HepG2 (cell line): ENCODE measurements at regions not wholly inside any gene's neighbourhood (a gene's known extent, or its start where the extent isn't known, plus 50 kb on each side); places are given as distances from the start of the nearest gene placed in this dataset.

Experiments
- ATAC-seq: fragments of 200-7000 bp; cut with Tn5 transposase; 3 replicates; pipeline ENCODE4 v1.9.1; 2020; ENCODE audit warnings: mild to moderate bottlenecking, moderate library complexity
- BruUV-seq: library from RNA; stranded (reverse); fragments of 400-500 nt; replicated peaks from 2 replicates; lab custom pipeline; 2021; lab: Mats Ljungman, UMichigan
- CTCF ChIA-PET: fragments of 300-600 bp; formaldehyde crosslinking; extraction: SDS; loops from one replicate; lab custom pipeline; 2021; ENCODE audit warnings: low total read pairs, inconsistent platforms, low intra/inter-chr PET ratio; lab: Yijun Ruan, JAX
- POLR2A ChIA-PET: fragments of 350-600 bp; sonication (Branson Sonifier 250); formaldehyde crosslinking; loops from one replicate; lab custom pipeline; 2020; ENCODE audit warnings: antibody characterized with exemption, inconsistent platforms; lab: Yijun Ruan, JAX
- DNase-seq: peaks from one replicate; pipeline ENCODE4 v3.0.0-alpha.2; 2015; ENCODE audit warnings: low spot score
- FAIRE-seq: peaks from 3 replicates; lab custom pipeline; 2011; peaks lifted over from hg19 to GRCh38; lab: Jason Lieb, UNC
- H2AFZ ChIP-seq: one replicate; pipeline ENCODE4 v1.6.1; 2011; ENCODE audit warnings: low read length, inconsistent platforms
- H3K27ac ChIP-seq: fragments of 300-600 bp; 3 replicates; pipeline ENCODE4 v1.8.0; 2011; ENCODE audit warnings: mixed run types, mild to moderate bottlenecking, mixed read lengths, low read length, inconsistent platforms; ENCODE audit not compliant: insufficient read depth; ENCODE audit errors: extremely low read length
- H3K27me3 ChIP-seq, 2 experiments: fragments of 200-600 bp in 1 of 2; 2 replicates in 1 of 2; 3 replicates in 1 of 2; pipeline versions ENCODE4 v1.6.0 to v1.8.0; 2011; ENCODE audit warnings: low read length in 2 of 2, mild to moderate bottlenecking in 2 of 2, moderate library complexity in 2 of 2, inconsistent platforms in 1 of 2; ENCODE audit not compliant: insufficient read depth in 2 of 2, control insufficient read depth in 1 of 2
- H3K36me3 ChIP-seq, 2 experiments: fragments of 200-600 bp in 1 of 2; replicated peaks in 1 of 2; 2 replicates in 1 of 2; 3 replicates in 1 of 2; pipeline versions ENCODE4 v1.5.1 to v1.8.0; 2011; ENCODE audit warnings: low read length in 2 of 2, inconsistent platforms in 1 of 2; ENCODE audit not compliant: insufficient read depth in 2 of 2, control insufficient read depth in 1 of 2
- H3K4me1 ChIP-seq: 2 replicates; pipeline ENCODE4 v1.5.1; 2012; ENCODE audit warnings: low read length, inconsistent platforms; ENCODE audit not compliant: insufficient read depth
- H3K4me2 ChIP-seq: 2 replicates; pipeline ENCODE4 v1.6.0; 2011; ENCODE audit warnings: low read depth, low read length, inconsistent platforms
- H3K4me3 ChIP-seq, 3 experiments: fragments of 200-600 bp in 1 of 3; sonication (generic), shearing (Covaris generic) in 1 of 3; replicated peaks in 1 of 3; 2 replicates each; pipeline ENCODE4 v1.5.1; 2011 to 2016; ENCODE audit warnings: low read length in 3 of 3, inconsistent platforms in 2 of 3, low read depth in 2 of 3, mild to moderate bottlenecking in 2 of 3, control low read depth in 1 of 3, mixed read lengths in 1 of 3; ENCODE audit not compliant: insufficient read depth in 1 of 3
- H3K79me2 ChIP-seq: one replicate; pipeline ENCODE4 v1.6.1; 2011; ENCODE audit warnings: low read length, inconsistent platforms; ENCODE audit not compliant: insufficient read depth
- H3K9ac ChIP-seq: 2 replicates; pipeline ENCODE4 v1.6.0; 2011; ENCODE audit warnings: mild to moderate bottlenecking, low read depth, low read length, inconsistent platforms; ENCODE audit not compliant: insufficient read depth
- H3K9me3 ChIP-seq: 2 replicates; pipeline ENCODE4 v1.5.1; 2012; ENCODE audit warnings: mild to moderate bottlenecking, low read length
- H4K20me1 ChIP-seq: 2 replicates; pipeline ENCODE4 v1.6.0; 2011; ENCODE audit warnings: inconsistent platforms, mild to moderate bottlenecking, low read length, moderate library complexity; ENCODE audit not compliant: insufficient read depth
- CHCHD3 ChIP-seq: sonication (generic); formaldehyde crosslinking; IDR thresholded peaks from 2 replicates; pipeline ENCODE4 v1.8.0; 2022; ENCODE audit warnings: mild to moderate bottlenecking, missing genetic modification reagents, moderate library complexity
- EZH2 ChIP-seq: conservative IDR thresholded peaks from 2 replicates; pipeline ENCODE4 v1.6.1; 2012; ENCODE audit warnings: mild to moderate bottlenecking, low read depth, low read length, moderate library complexity
- FOXP1 ChIP-seq, 2 experiments: fragments of 450-650 bp in 1 of 2; IDR thresholded peaks; 2 replicates each; pipeline ENCODE4 v1.6.1; 2017 to 2018; ENCODE audit warnings: antibody characterized with exemption in 1 of 2
- GATAD1 ChIP-seq: IDR thresholded peaks from 2 replicates; pipeline ENCODE4 v1.6.1; 2016; ENCODE audit warnings: missing genetic modification reagents, missing compliant biosample characterization
- HDAC6 ChIP-seq: fragments of 200-600 bp; sonication (generic); IDR thresholded peaks from 2 replicates; pipeline ENCODE4 v1.7.0; 2017; ENCODE audit warnings: mild to moderate bottlenecking, antibody characterized with exemption, low read length, low read depth
- HHEX ChIP-seq: IDR thresholded peaks from 2 replicates; pipeline ENCODE4 v1.6.1; 2016; ENCODE audit warnings: control low read depth
- HNF4G ChIP-seq, 2 experiments: sonication (generic) in 1 of 2; formaldehyde crosslinking in 1 of 2; IDR thresholded peaks; 2 replicates each; pipeline versions ENCODE4 v1.4.0 to v1.6.1; 2011 to 2020; ENCODE audit warnings: borderline replicate concordance in 2 of 2, low read depth in 2 of 2, mild to moderate bottlenecking in 2 of 2, low read length in 1 of 2, missing genetic modification reagents in 1 of 2, moderate library complexity in 1 of 2
- NFIC ChIP-seq: IDR thresholded peaks from 2 replicates; pipeline ENCODE4 v1.6.1; 2012; ENCODE audit warnings: mild to moderate bottlenecking, low read length, inconsistent platforms
- PAX8 ChIP-seq: sonication (generic); formaldehyde crosslinking; IDR thresholded peaks from 2 replicates; pipeline ENCODE4 v1.8.0; 2022; ENCODE audit warnings: mild to moderate bottlenecking, missing genetic modification reagents, borderline replicate concordance
- SCMH1 ChIP-seq: sonication (generic); formaldehyde crosslinking; IDR thresholded peaks from 2 replicates; pipeline ENCODE4 v1.9.0; 2021; ENCODE audit warnings: missing genetic modification reagents, mild to moderate bottlenecking, borderline replicate concordance
- ZBTB8A ChIP-seq: sonication (generic); formaldehyde crosslinking; IDR thresholded peaks from 2 replicates; pipeline ENCODE4 v1.4.0; 2020; ENCODE audit warnings: mild to moderate bottlenecking, low read depth, missing genetic modification reagents, borderline replicate concordance
- ZNF383 ChIP-seq: sonication (generic); formaldehyde crosslinking; IDR thresholded peaks from 2 replicates; pipeline ENCODE4 v1.4.0; 2020; ENCODE audit warnings: missing genetic modification reagents, mild to moderate bottlenecking, borderline replicate concordance
- ZNF430 ChIP-seq: sonication (generic); formaldehyde crosslinking; IDR thresholded peaks from 2 replicates; pipeline ENCODE4 v1.9.0; 2021; ENCODE audit warnings: mild to moderate bottlenecking, missing genetic modification reagents
- WGBS: methylation state at CpG from one replicate; pipeline ENCODE4 v1.1.6; 2017; ENCODE audit warnings: low lambda C conversion rate; 5-methylcytosine and 5-hydroxymethylcytosine counted together
- in situ Hi-C: cut with HindIII; loops from 2 replicates; pipeline ENCODE4 v1.10.0; 2017; ENCODE audit warnings: low pct_unique_long_range_greater_than_20kb; ENCODE audit not compliant: extremely low pct_ligation_motif_present
- intact Hi-C: fragments of 100-400 bp; cut with micrococcal nuclease; formaldehyde crosslinking; loops from one replicate; pipeline ENCODE4 v1.10.0; 2022; ENCODE audit not compliant: unreplicated experiment
- TF ChIP-seq, protein P1 (sequence below): sonication (generic); formaldehyde crosslinking; IDR thresholded peaks from 2 replicates; pipeline ENCODE4 v1.5.1; 2020; ENCODE audit warnings: missing genetic modification reagents, mild to moderate bottlenecking, borderline replicate concordance
- TF ChIP-seq, protein P2 (sequence below): sonication (generic); formaldehyde crosslinking; IDR thresholded peaks from 2 replicates; pipeline ENCODE4 v1.9.0; 2021; ENCODE audit warnings: missing genetic modification reagents, mild to moderate bottlenecking, borderline replicate concordance
- TF ChIP-seq, protein P3 (sequence below): sonication (generic); formaldehyde crosslinking; IDR thresholded peaks from 2 replicates; pipeline ENCODE4 v1.5.1; 2020; ENCODE audit warnings: mild to moderate bottlenecking, missing genetic modification reagents, moderate library complexity
- TF ChIP-seq, protein P4 (sequence below): IDR thresholded peaks from 2 replicates; pipeline ENCODE4 v1.6.1; 2018; ENCODE audit warnings: missing genetic modification reagents, mild to moderate bottlenecking, missing compliant biosample characterization
- TF ChIP-seq, protein P5 (sequence below): IDR thresholded peaks from 2 replicates; pipeline ENCODE4 v1.6.1; 2012; ENCODE audit warnings: inconsistent platforms

DNA sequence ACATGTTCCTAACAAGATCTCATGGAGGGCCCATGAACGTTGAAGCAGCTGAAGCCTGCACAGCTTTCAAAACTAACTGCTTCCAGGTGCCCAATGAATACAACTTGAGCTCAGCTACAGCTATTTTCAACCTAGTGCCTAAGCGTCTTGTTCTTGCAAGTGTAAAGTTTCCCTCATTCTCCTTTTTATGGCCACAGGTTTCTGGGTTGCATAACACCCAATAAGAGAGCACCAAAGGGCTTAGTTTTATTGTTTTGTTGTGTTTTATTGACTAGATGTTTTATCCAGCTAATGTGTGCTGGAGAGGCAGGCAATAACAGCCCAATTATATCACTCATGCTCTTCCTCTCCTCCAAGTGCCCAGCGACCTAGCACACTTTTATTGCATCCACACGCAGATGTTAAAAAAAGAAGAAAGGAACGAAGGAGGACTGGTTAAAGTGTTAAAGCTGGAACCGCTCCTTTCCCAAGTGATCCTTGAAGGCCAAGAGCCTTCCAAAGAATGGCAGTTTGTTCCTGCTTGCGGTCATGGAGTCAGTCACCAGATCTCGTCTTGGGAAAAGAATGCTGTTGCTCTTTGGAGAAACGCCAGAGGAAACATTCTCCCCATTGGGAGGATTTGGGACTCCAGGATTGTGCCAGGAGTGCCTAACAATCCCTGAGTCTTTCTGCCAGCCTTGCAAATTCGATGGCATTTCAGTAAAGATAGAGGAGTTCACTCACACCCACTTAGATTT, 156.9 kb downstream of the MEX3B start:
- ATAC-seq = no peak
- CTCF ChIA-PET = no interaction called here
- in situ Hi-C loops = no loop called here

More for the DNA sequence above, 156.9 kb downstream of the MEX3B start:
- H3K4me2 ChIP-seq = no peak overlapping the region
- H3K36me3 ChIP-seq = no peaks in the 10 kb centered on the region
- H3K9me3 ChIP-seq = no peaks in the 10 kb centered on the region
- 24% methylated on average over 10 of the region's 10 CpGs for WGBS
- no peaks in the 10 kb centered on the region for H3K79me2 ChIP-seq
- POLR2A ChIA-PET = no interaction called here
- FAIRE-seq = no peak
- no peak overlapping the region for H2AFZ ChIP-seq
- intact Hi-C loops = no loop called here
- H3K4me3 ChIP-seq = no peak overlapping the region
- no peaks in the 10 kb centered on the region for H4K20me1 ChIP-seq
- TF ChIP-seq, protein P1, sequence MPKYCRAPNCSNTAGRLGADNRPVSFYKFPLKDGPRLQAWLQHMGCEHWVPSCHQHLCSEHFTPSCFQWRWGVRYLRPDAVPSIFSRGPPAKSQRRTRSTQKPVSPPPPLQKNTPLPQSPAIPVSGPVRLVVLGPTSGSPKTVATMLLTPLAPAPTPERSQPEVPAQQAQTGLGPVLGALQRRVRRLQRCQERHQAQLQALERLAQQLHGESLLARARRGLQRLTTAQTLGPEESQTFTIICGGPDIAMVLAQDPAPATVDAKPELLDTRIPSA (CRISPR knock-in tag) = no peak
- no peak for TF ChIP-seq HNF4G (IDR thresholded peaks at IDR 0.05; ENCODE audit: borderline replicate concordance, low read depth, low read length)
- no peak for TF ChIP-seq HNF4G (CRISPR knock-in tag; IDR thresholded peaks at IDR 0.05; ENCODE audit: borderline replicate concordance, low read depth)
- TF ChIP-seq, protein P2, sequence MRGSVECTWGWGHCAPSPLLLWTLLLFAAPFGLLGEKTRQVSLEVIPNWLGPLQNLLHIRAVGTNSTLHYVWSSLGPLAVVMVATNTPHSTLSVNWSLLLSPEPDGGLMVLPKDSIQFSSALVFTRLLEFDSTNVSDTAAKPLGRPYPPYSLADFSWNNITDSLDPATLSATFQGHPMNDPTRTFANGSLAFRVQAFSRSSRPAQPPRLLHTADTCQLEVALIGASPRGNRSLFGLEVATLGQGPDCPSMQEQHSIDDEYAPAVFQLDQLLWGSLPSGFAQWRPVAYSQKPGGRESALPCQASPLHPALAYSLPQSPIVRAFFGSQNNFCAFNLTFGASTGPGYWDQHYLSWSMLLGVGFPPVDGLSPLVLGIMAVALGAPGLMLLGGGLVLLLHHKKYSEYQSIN (CRISPR knock-in tag) = no peak
- TF ChIP-seq SCMH1 (CRISPR knock-in tag) = no peak
- TF ChIP-seq HHEX = no peak
- TF ChIP-seq NFIC = no peak
- TF ChIP-seq FOXP1 (IDR thresholded peaks at IDR 0.05) = no peak
- no peak for TF ChIP-seq FOXP1 (CRISPR knock-in tag; IDR thresholded peaks at IDR 0.05)
- TF ChIP-seq, protein P3, sequence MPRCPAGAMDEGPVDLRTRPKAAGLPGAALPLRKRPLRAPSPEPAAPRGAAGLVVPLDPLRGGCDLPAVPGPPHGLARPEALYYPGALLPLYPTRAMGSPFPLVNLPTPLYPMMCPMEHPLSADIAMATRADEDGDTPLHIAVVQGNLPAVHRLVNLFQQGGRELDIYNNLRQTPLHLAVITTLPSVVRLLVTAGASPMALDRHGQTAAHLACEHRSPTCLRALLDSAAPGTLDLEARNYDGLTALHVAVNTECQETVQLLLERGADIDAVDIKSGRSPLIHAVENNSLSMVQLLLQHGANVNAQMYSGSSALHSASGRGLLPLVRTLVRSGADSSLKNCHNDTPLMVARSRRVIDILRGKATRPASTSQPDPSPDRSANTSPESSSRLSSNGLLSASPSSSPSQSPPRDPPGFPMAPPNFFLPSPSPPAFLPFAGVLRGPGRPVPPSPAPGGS (CRISPR knock-in tag) = no peak
- TF ChIP-seq, protein P4, sequence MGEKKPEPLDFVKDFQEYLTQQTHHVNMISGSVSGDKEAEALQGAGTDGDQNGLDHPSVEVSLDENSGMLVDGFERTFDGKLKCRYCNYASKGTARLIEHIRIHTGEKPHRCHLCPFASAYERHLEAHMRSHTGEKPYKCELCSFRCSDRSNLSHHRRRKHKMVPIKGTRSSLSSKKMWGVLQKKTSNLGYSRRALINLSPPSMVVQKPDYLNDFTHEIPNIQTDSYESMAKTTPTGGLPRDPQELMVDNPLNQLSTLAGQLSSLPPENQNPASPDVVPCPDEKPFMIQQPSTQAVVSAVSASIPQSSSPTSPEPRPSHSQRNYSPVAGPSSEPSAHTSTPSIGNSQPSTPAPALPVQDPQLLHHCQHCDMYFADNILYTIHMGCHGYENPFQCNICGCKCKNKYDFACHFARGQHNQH (CRISPR knock-in tag) = no peak
- TF ChIP-seq GATAD1 (CRISPR knock-in tag) = no peak
- TF ChIP-seq CHCHD3 (CRISPR knock-in tag) = no peak
- no peak for TF ChIP-seq ZBTB8A (CRISPR knock-in tag)
- TF ChIP-seq EZH2 = no peak
- TF ChIP-seq HDAC6 = no peak
- TF ChIP-seq ZNF430 (CRISPR knock-in tag) = no peak
- TF ChIP-seq PAX8 (CRISPR knock-in tag) = no peak
- TF ChIP-seq, protein P5, sequence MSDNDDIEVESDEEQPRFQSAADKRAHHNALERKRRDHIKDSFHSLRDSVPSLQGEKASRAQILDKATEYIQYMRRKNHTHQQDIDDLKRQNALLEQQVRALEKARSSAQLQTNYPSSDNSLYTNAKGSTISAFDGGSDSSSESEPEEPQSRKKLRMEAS = no peak
- TF ChIP-seq ZNF383 = no peak
- TF ChIP-seq, all 625 proteins: peak for 0
- Histone ChIP-seq H3K9ac (no peak overlapping the region), H3K4me1 (no peaks in the 10 kb centered on the region), H3K27me3 (no peaks in the 10 kb centered on the region), H3K27ac (no peak overlapping the region)
- BruUV-seq = no TSS peak
- DNase-seq = no peak
